ENCODE measurements at regions not wholly inside any gene's neighbourhood (a gene's known extent, or its start where the extent isn't known, plus 50 kb on each side); places are given as distances from the start of the nearest gene placed in this dataset.

DNA sequence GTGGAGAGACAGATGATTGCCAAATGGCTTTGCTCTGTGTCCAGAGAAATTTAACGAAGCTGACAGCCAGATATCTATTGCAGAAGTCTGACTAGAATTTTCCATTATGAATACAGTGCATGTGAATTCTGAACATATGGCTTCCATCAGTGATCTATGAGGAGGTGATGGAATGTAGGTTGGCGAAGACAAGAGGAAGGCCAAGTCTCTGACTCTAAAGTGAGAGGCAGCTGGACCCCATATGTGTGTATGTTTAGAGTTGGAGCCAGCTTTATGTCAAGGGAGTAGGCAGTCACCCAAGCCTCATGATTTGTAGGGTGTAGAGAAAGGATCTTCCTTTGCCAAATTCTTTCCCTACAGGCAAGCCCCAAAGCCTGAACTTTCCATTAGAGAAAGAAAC lies 76.2 kb upstream of the TEX13D start:
- Mint-ChIP-seq H3K9me3 (peaks cover 2% of the 10 kb centered on the region), H3K36me3 (no peaks in the 10 kb centered on the region), H3K4me1 (no peaks in the 10 kb centered on the region), H3K27ac (no peak overlapping the region), H3K27me3 (ENCODE audit: insufficient read depth, low read depth) (no peaks in the 10 kb centered on the region), H3K4me3 (no peak overlapping the region)
- H3K9me3 ChIP-seq (ENCODE audit: low read depth) = no peaks in the 10 kb centered on the region
- H3K36me3 ChIP-seq = no peaks in the 10 kb centered on the region
- no peak for DNase-seq (ENCODE audit: low spot score)
- H3F3A ChIP-seq (ENCODE audit: low read depth) = no peaks in the 10 kb centered on the region
- no peak overlapping the region for H2AFZ ChIP-seq (replicated peaks)
- no peaks in the 10 kb centered on the region for H3K4me1 ChIP-seq
- H3K4me3 ChIP-seq = no peak overlapping the region
- H3K27ac ChIP-seq = no peak overlapping the region
- H3K9ac ChIP-seq = no peak overlapping the region
- H3K27me3 ChIP-seq = no peaks in the 10 kb centered on the region
- H3K79me2 ChIP-seq (ENCODE audit: low read depth) = no peaks in the 10 kb centered on the region
- H3K4me2 ChIP-seq = no peak overlapping the region
- TF ChIP-seq EZH2phosphoT487 (IDR thresholded peaks at IDR 0.05) = no peak
- TF ChIP-seq EZH2 (IDR thresholded peaks at IDR 0.05) = no peak
- TF ChIP-seq, protein P1, sequence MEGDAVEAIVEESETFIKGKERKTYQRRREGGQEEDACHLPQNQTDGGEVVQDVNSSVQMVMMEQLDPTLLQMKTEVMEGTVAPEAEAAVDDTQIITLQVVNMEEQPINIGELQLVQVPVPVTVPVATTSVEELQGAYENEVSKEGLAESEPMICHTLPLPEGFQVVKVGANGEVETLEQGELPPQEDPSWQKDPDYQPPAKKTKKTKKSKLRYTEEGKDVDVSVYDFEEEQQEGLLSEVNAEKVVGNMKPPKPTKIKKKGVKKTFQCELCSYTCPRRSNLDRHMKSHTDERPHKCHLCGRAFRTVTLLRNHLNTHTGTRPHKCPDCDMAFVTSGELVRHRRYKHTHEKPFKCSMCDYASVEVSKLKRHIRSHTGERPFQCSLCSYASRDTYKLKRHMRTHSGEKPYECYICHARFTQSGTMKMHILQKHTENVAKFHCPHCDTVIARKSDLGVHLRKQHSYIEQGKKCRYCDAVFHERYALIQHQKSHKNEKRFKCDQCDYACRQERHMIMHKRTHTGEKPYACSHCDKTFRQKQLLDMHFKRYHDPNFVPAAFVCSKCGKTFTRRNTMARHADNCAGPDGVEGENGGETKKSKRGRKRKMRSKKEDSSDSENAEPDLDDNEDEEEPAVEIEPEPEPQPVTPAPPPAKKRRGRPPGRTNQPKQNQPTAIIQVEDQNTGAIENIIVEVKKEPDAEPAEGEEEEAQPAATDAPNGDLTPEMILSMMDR (IDR thresholded peaks at IDR 0.05) = no peak
- no peaks in the 10 kb centered on the region for H4K20me1 ChIP-seq (ENCODE audit: low read depth)

DNA sequence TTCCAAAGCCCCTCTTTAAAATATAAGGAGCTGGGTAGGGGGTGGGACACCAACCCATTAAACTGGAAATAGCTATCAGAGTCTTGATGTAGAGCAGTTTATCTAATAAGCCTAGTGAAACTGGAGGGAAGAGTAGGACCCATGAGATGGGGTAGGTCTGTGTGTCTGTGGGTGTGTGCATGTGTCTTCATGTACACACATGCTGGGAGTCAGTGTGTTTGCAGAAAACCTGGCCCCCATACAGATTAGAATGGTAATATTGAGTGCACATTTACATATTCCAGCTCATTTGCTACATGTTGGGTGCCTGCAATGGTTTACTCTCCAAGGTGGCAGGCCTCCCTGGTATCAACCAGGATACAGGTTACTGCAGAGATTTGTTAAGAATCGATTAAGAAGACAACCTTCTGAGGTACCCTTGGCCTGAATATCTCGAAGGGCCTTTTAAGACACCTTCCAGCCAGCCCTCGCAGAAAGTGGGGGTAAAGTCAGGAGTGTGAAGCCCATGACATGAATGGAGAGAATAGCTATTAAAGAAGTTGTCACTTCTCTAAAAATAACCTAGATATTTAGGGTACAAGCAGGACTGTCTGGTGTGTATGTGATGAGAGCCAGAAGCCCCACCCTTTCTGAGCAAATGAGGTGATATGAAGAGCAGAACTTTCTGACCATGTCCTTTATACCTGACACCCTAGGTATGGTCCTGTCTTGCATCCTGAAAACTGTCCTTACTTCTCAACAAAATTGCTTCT lies 75.7 kb upstream of the TEX13D start:
- TF ChIP-seq EZH2 (IDR thresholded peaks at IDR 0.05) (no peak), EZH2phosphoT487 (IDR thresholded peaks at IDR 0.05) (no peak)
- TF ChIP-seq, protein P1 (IDR thresholded peaks at IDR 0.05) = no peak
- H3K36me3 Mint-ChIP-seq = no peaks in the 10 kb centered on the region
- H3K9me3 ChIP-seq (ENCODE audit: low read depth) = no peaks in the 10 kb centered on the region
- H3K27ac ChIP-seq = no peak overlapping the region
- H3K79me2 ChIP-seq (ENCODE audit: low read depth) = no peaks in the 10 kb centered on the region
- no peak overlapping the region for H3K4me2 ChIP-seq
- no peaks in the 10 kb centered on the region for H3K27me3 ChIP-seq
- no peaks in the 10 kb centered on the region for H3K36me3 ChIP-seq
- H2AFZ ChIP-seq (replicated peaks) = no peak overlapping the region
- H3K4me3 ChIP-seq = no peak overlapping the region
- H3K9me3 Mint-ChIP-seq = peaks cover 2% of the 10 kb centered on the region
- no peaks in the 10 kb centered on the region for H3K4me1 ChIP-seq
- H3F3A ChIP-seq (ENCODE audit: low read depth) = no peaks in the 10 kb centered on the region
- no peaks in the 10 kb centered on the region for H3K27me3 Mint-ChIP-seq (ENCODE audit: insufficient read depth, low read depth)
- H3K4me3 Mint-ChIP-seq = no peak overlapping the region
- no peaks in the 10 kb centered on the region for H3K4me1 Mint-ChIP-seq
- no peaks in the 10 kb centered on the region for H4K20me1 ChIP-seq (ENCODE audit: low read depth)
- H3K9ac ChIP-seq = no peak overlapping the region
- DNase-seq (ENCODE audit: low spot score) = no peak
- H3K27ac Mint-ChIP-seq = no peak overlapping the region

DNA sequence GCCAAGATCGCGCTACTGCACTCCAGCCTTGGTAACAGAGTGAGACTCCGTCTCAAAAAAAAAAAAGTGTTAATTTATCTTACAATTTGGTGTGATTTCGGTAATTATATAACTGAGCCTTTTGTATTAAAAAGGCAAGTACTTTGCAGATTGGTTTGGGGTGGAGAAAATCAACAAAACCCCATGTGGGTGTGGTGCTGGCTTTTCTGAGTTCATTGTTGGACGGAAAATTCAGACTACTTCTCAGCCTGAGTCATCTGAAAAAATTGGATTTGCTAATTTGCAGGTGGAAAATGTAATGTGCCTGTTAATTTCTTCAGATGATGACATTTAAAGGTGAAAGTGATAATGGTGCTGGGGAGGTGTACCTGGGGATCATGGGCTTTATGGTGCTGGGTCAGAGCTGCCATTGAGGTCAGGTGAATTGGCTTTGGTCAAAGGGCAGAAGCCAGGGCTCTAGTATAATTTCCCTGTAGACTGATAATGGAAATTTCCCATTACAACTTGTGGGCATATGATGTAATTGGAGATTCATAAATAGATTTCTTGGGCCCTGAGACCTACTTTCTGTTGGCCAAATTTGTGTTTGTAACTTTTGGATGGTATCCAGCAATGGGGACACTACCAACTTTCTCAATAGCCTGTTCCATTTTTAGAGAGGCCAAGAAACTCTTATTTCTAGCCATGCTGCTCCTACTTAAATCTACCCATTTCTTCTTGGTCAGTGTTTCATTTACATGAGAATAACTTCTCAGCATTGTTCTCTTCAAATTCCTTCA lies 74.3 kb upstream of the TEX13D start:
- no peak overlapping the region for H3K9ac ChIP-seq
- H3K4me3 ChIP-seq = no peak overlapping the region
- Mint-ChIP-seq H3K9me3 (no peaks in the 10 kb centered on the region), H3K36me3 (no peaks in the 10 kb centered on the region), H3K27ac (no peak overlapping the region), H3K4me3 (no peak overlapping the region), H3K4me1 (no peaks in the 10 kb centered on the region), H3K27me3 (ENCODE audit: insufficient read depth, low read depth) (no peaks in the 10 kb centered on the region)
- TF ChIP-seq, protein P1 (IDR thresholded peaks at IDR 0.05) = no peak
- no peak for TF ChIP-seq EZH2 (IDR thresholded peaks at IDR 0.05)
- no peak for TF ChIP-seq EZH2phosphoT487 (IDR thresholded peaks at IDR 0.05)
- no peak for DNase-seq (ENCODE audit: low spot score)
- no peak overlapping the region for H2AFZ ChIP-seq (replicated peaks)
- H3K4me1 ChIP-seq = no peaks in the 10 kb centered on the region
- no peak overlapping the region for H3K27ac ChIP-seq
- H3K36me3 ChIP-seq = no peaks in the 10 kb centered on the region
- H3K79me2 ChIP-seq (ENCODE audit: low read depth) = no peaks in the 10 kb centered on the region
- no peaks in the 10 kb centered on the region for H3K27me3 ChIP-seq
- H3F3A ChIP-seq (ENCODE audit: low read depth) = no peaks in the 10 kb centered on the region
- H3K9me3 ChIP-seq (ENCODE audit: low read depth) = no peaks in the 10 kb centered on the region
- no peaks in the 10 kb centered on the region for H4K20me1 ChIP-seq (ENCODE audit: low read depth)
- no peak overlapping the region for H3K4me2 ChIP-seq
